HCT116 (cell line): ENCODE measurements at regions not wholly inside any gene's neighbourhood (a gene's known extent, or its start where the extent isn't known, plus 50 kb on each side); places are given as distances from the start of the nearest gene placed in this dataset.

Source experiments
- ATAC-seq: fragments of 200-7000 bp; cut with Tn5 transposase; 2 replicates; pipeline ENCODE4 v1.9.1; 2020; ENCODE audit warnings: mild to moderate bottlenecking, moderate library complexity
- BruUV-seq: library from RNA; stranded (reverse); fragments of 400-500 nt; replicated peaks from 2 replicates; lab custom pipeline; 2021; lab: Mats Ljungman, UMichigan
- CTCF ChIA-PET: fragments of 300-600 bp; sonication (Branson Sonifier 250); formaldehyde crosslinking; loops from one replicate; lab custom pipeline; 2021; ENCODE audit warnings: antibody characterized with exemption; lab: Charles Lee
- POLR2A ChIA-PET: fragments of 300-600, 350-600 bp; sonication (Branson Sonifier 250); formaldehyde crosslinking; loops from one replicate; lab custom pipeline; 2021; ENCODE audit warnings: antibody characterized with exemption; lab: Charles Lee
- RAD21 ChIA-PET, 2 experiments: fragments of 300-600 bp; sonication (Branson Sonifier 250); formaldehyde crosslinking; loops; one replicate each; lab custom pipeline; 2023; ENCODE audit warnings: low total read pairs in 2 of 2; ENCODE audit not compliant: uncharacterized antibody in 2 of 2, unreplicated experiment in 2 of 2, low non-redundant PET in 1 of 2; lab: Charles Lee
- DNase-seq: peaks from one replicate; pipeline ENCODE4 v3.0.0-alpha.2; 2010; ENCODE audit warnings: low read depth, low spot score
- H2AFZ ChIP-seq: fragments of 200-600 bp; shearing (Covaris generic), sonication (generic); 2 replicates; pipeline ENCODE4 v1.6.1; 2017; ENCODE audit warnings: low read depth, mixed run types, mixed read lengths, antibody characterized with exemption, low read length; ENCODE audit not compliant: poor library complexity, severe bottlenecking
- H3K27ac ChIP-seq: 2 replicates; pipeline ENCODE4 v1.5.1; 2012; ENCODE audit warnings: low read depth, low read length
- H3K27me3 ChIP-seq: fragments of 200-600 bp; sonication (generic); 2 replicates; pipeline ENCODE4 v1.6.1; 2016; ENCODE audit warnings: mixed run types, low read length, mixed read lengths; ENCODE audit not compliant: insufficient read depth
- H3K36me3 ChIP-seq, 2 experiments: fragments of 200-500 bp in 1 of 2; fragments of 200-600 bp in 1 of 2; sonication (Bioruptor generic) in 1 of 2; sonication (generic) in 1 of 2; 2 replicates each; pipeline versions ENCODE4 v1.5.1 to v1.6.1; 2014 to 2016; ENCODE audit warnings: low read length in 2 of 2, inconsistent platforms in 1 of 2, mixed read lengths in 1 of 2, mixed run types in 1 of 2; ENCODE audit not compliant: insufficient read depth in 2 of 2, control insufficient read depth in 1 of 2
- H3K4me1 ChIP-seq, 2 experiments: fragments of 200-600 bp in 1 of 2; sonication (generic) in 1 of 2; 2 replicates each; pipeline versions ENCODE4 v1.5.1 to v1.6.1; 2012 to 2017; ENCODE audit warnings: low read length in 2 of 2, inconsistent platforms in 1 of 2, mild to moderate bottlenecking in 1 of 2, mixed read lengths in 1 of 2, mixed run types in 1 of 2, moderate library complexity in 1 of 2; ENCODE audit not compliant: insufficient read depth in 2 of 2, control insufficient read depth in 1 of 2
- H3K4me2 ChIP-seq: fragments of 200-600 bp; sonication (generic); 2 replicates; pipeline ENCODE4 v1.6.1; 2017; ENCODE audit warnings: mixed run types, low read length, mixed read lengths
- H3K4me3 ChIP-seq, 2 experiments: fragments of 200-600 bp in 1 of 2; sonication (generic) in 1 of 2; replicated peaks in 1 of 2; 2 replicates each; pipeline ENCODE4 v1.5.1; 2011 to 2016; ENCODE audit warnings: low read length in 2 of 2, control low read depth in 1 of 2, low read depth in 1 of 2, mild to moderate bottlenecking in 1 of 2, mixed read lengths in 1 of 2, mixed run types in 1 of 2
- H3K79me2 ChIP-seq: fragments of 200-600 bp; sonication (generic); 2 replicates; pipeline ENCODE4 v1.6.1; 2017; ENCODE audit warnings: mild to moderate bottlenecking, mixed run types, low read length, moderate library complexity, mixed read lengths; ENCODE audit not compliant: insufficient read depth
- H3K9ac ChIP-seq: fragments of 200-600 bp; sonication (generic); 2 replicates; pipeline ENCODE4 v1.6.1; 2016; ENCODE audit warnings: low read length, mixed read lengths
- H3K9me2 ChIP-seq: fragments of 200-600 bp; sonication (generic), shearing (Covaris generic); 2 replicates; pipeline ENCODE4 v1.6.1; 2017; ENCODE audit warnings: mixed run types, mild to moderate bottlenecking, moderate library complexity; ENCODE audit not compliant: insufficient read depth
- H3K9me3 ChIP-seq, 2 experiments: fragments of 200-500 bp in 1 of 2; fragments of 200-600 bp in 1 of 2; sonication (Bioruptor generic) in 1 of 2; sonication (generic) in 1 of 2; 2 replicates each; pipeline ENCODE4 v1.6.1; 2014 to 2017; ENCODE audit warnings: low read length in 2 of 2, mixed read lengths in 2 of 2, inconsistent platforms in 1 of 2, low read depth in 1 of 2, mild to moderate bottlenecking in 1 of 2, mixed run types in 1 of 2, moderate library complexity in 1 of 2; ENCODE audit not compliant: control insufficient read depth in 1 of 2, insufficient read depth in 1 of 2
- H4K20me1 ChIP-seq: fragments of 200-600 bp; sonication (generic), shearing (Covaris generic); 2 replicates; pipeline ENCODE4 v1.6.1; 2017; ENCODE audit warnings: mixed run types, mild to moderate bottlenecking, moderate library complexity; ENCODE audit not compliant: insufficient read depth
- EGR1 ChIP-seq: IDR thresholded peaks from 2 replicates; pipeline ENCODE4 v1.6.1; 2012; ENCODE audit warnings: low read depth
- EZH2phosphoT487 ChIP-seq: fragments of 200-600 bp; IDR thresholded peaks from 2 replicates; pipeline ENCODE4 v1.6.1; 2018; ENCODE audit warnings: antibody characterized with exemption, borderline replicate concordance
- REST ChIP-seq: IDR thresholded peaks from 2 replicates; pipeline ENCODE4 v1.6.1; 2012; ENCODE audit warnings: low read depth
- SP1 ChIP-seq: IDR thresholded peaks from 2 replicates; pipeline ENCODE4 v1.6.1; 2012; ENCODE audit warnings: low read depth
- TCF7L2 ChIP-seq: IDR thresholded peaks from 2 replicates; pipeline ENCODE4 v1.7.0; 2011; ENCODE audit warnings: borderline replicate concordance, inconsistent platforms; ENCODE audit not compliant: insufficient read depth, insufficient read length; ENCODE audit errors: extremely low read depth
- ZBTB33 ChIP-seq: IDR thresholded peaks from 2 replicates; pipeline ENCODE4 v1.6.1; 2011; ENCODE audit warnings: mild to moderate bottlenecking, low read length, moderate library complexity; ENCODE audit not compliant: insufficient replicate concordance; ENCODE audit errors: extremely low read depth
- intact Hi-C: fragments of 100-400 bp; cut with micrococcal nuclease; formaldehyde crosslinking; loops from 2 replicates; pipeline ENCODE4 v1.10.0; 2022
- TF ChIP-seq, protein P1 (sequence below): IDR thresholded peaks from 2 replicates; pipeline ENCODE4 v1.6.1; 2012

- no peaks in the 10 kb centered on the region for H3K79me2 ChIP-seq
- no peak for ATAC-seq
- no peak overlapping the region for H3K4me3 ChIP-seq
- no peak overlapping the region for H2AFZ ChIP-seq
- no peaks in the 10 kb centered on the region for H3K4me1 ChIP-seq
- H4K20me1 ChIP-seq, result no peaks in the 10 kb centered on the region
- no peaks in the 10 kb centered on the region for H3K36me3 ChIP-seq
- POLR2A ChIA-PET, result no interaction called here
- BruUV-seq, result no TSS peak
- DNase-seq, result no peak
- RAD21 ChIA-PET, result no interaction called here
- TF ChIP-seq REST, result no peak
- TF ChIP-seq, protein P1, sequence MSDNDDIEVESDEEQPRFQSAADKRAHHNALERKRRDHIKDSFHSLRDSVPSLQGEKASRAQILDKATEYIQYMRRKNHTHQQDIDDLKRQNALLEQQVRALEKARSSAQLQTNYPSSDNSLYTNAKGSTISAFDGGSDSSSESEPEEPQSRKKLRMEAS, result no peak
- TF ChIP-seq, all 23 proteins: peak for 0
- CTCF ChIA-PET, result no interaction called here
- H3K9ac ChIP-seq, result no peak overlapping the region
- H3K27me3 ChIP-seq, result no peaks in the 10 kb centered on the region
- H3K4me2 ChIP-seq, result no peak overlapping the region
- H3K27ac ChIP-seq, result no peak overlapping the region
- no peaks in the 10 kb centered on the region for H3K9me3 ChIP-seq
- H3K9me2 ChIP-seq, result no peaks in the 10 kb centered on the region
- intact Hi-C loops, result no loop called here
Measured at GRCh38 chr4:8745826-8746225, 125.8 kb downstream of the HMX1 start.

GRCh38 chr4:8745005-8745790 lies 126.4 kb downstream of the HMX1 start:
- CTCF ChIA-PET, result no interaction called here
- no peak for ATAC-seq
- TF ChIP-seq REST, result no peak
- TF ChIP-seq ZBTB33, result no peak
- TF ChIP-seq EZH2phosphoT487, result no peak
- no peak for TF ChIP-seq EGR1
- no peak for TF ChIP-seq TCF7L2
- no peak for TF ChIP-seq SP1

More at GRCh38 chr4:8745005-8745790, 126.4 kb downstream of the HMX1 start:
- Histone ChIP-seq H3K4me3 (no peak overlapping the region), H3K27ac (no peak overlapping the region), H3K4me1 (no peaks in the 10 kb centered on the region), H3K4me2 (no peak overlapping the region), H3K9me2 (no peaks in the 10 kb centered on the region), H2AFZ (no peak overlapping the region), H3K9me3 (no peaks in the 10 kb centered on the region), H3K36me3 (no peaks in the 10 kb centered on the region), H3K79me2 (no peaks in the 10 kb centered on the region), H3K9ac (no peak overlapping the region), H3K27me3 (no peaks in the 10 kb centered on the region), H4K20me1 (no peaks in the 10 kb centered on the region)
- ChIA-PET POLR2A (no interaction called here), RAD21 (no interaction called here)
- BruUV-seq, result no TSS peak
- intact Hi-C loops, result no loop called here
- no peak for DNase-seq
